Amygdala (tissue), 56 donors: ENCODE measurements at regions not wholly inside any gene's neighbourhood (a gene's known extent, or its start where the extent isn't known, plus 50 kb on each side); places are given as distances from the start of the nearest gene placed in this dataset.
"Not testable (repeated sequence)": the region's sequence is repeated elsewhere in the genome, so short reads cannot be mapped to it uniquely, and the experiment has no call there.

ENCODE experiments used
- DNase-seq, 56 donors: peaks; one replicate each; lab custom pipeline; 2025; lab: John Stamatoyannopoulos, UW

GRCh38 chr7:121504482-121504881 is 108.4 kb upstream of the FAM3C start:
- DNase-seq: peak in 3 of 56 donors; percentile 1 to 20 (median 3)

DNA sequence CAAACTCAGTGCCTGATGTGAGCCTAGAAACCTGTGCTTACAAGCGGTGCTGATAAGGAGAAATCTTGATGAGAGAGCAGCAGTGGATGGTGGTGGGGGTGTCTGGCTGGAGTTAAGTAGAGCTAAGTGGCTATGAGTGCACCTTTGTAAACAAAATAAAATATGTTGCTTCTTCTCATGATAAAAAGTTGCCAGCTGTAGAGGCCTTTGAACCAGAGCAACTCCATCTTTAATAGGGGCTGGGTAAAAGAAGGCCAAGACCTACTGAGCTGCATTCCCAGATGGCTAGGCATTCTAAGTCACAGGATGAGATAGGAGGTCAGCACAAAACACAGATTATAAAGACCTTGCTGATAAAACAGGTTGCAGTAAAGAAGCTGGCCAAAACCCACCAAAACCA is 107.6 kb upstream of the FAM3C start:
- DNase-seq: no peak

GRCh38 chr7:121503039-121503438 is 106.9 kb upstream of the FAM3C start:
- no peak for DNase-seq

GRCh38 chr7:121501566-121501965 is 105.5 kb upstream of the FAM3C start:
- DNase-seq: no peak

DNA sequence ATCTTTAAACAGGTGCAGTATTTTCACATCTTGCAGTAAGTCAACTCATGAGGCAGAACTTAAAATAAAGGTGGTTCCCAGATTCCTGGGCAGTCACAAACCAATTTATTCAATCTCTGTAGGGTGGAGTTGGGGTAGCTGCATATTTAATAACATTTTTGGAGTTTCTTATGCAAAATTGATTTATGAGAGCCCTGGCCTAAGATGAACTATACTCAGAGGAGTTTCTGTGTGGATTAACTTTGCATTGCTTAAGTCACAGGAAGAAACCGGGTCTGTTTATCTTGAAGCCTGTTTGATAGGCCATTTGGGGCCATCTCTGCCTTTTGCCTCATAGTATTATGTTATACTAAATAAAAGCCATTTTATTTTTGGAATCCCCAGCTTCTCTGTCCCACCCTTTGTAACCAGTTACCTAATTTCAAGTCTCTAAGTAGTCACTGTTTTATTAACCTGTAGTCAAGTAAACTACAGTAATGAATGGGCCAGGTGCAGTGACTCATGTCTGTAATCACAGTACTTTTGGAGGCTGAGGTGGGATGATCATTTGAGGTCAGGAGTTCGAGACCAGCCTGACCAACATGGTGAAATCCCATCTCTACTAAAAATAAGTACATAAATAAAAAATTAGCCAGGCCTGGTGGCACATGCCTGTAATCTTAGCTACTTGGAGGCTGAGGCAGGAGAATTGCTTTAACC is 104.4 kb upstream of the FAM3C start:
- no peak for DNase-seq

GRCh38 chr7:121499624-121500023 is 103.5 kb upstream of the FAM3C start:
- DNase-seq: no peak

DNA sequence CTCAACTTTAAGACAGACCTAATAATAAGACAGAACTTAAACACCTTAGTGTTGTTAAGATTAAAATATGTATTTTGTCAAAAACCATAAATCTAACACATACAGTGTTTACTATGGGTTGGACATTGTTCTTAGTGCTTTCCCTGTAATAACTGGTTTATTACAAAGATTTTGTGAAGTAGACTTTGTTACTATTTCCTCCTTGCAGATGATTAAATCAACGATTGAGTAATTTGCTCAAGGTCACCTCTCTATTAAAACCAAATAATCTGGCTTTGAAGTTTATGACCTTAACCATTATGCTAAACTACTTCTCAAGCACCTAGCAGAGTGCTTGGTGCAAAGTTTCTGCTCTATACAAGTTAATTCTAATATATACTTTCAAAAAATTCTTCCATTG is 102.7 kb upstream of the FAM3C start:
- DNase-seq: no peak

GRCh38 chr7:121497545-121497944 is 101.4 kb upstream of the FAM3C start:
- DNase-seq: not testable (repeated sequence)

DNA sequence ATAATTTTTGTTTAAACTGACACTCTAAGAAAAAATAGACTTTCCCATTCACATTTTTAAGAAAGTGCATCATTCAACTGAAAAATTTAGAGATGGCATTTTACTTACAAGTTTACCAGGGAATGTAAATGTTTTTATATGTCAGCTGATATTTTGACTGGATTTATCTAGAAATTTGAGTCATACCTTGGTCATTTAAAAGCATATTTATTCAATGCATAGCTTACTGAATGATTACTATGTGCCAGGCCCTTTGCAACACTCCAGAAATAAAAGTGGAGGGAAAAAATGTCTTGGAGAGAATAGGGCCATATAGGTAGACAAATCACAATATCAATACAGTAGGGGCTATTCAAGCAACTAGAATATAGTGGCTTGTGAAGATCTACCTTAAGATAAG is 98.4 kb upstream of the FAM3C start:
- no peak for DNase-seq

GRCh38 chr7:121493553-121493952 is 97.4 kb upstream of the FAM3C start:
- DNase-seq: no peak

GRCh38 chr7:121490309-121490708 is 94.2 kb upstream of the FAM3C start:
- DNase-seq: no peak

DNA sequence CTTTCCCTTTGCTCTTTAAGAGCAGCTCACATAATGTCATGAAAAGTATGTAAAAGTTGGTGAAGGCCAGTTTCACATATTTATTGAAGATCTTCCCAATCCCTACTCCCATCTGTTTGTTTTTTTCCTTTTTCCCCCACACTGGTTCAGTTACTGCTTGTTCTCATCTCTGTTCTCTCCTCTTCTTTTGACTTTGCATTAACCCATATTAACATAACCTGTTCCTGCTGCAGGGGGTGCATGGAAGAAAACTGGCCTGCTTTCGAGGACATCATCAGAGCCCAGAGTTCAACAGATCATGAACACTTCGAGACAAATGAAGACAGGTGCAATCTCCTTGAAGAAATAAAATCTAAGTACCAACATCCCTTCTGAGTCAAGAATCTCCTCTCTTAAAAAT is 93.3 kb upstream of the FAM3C start:
- no peak for DNase-seq

DNA sequence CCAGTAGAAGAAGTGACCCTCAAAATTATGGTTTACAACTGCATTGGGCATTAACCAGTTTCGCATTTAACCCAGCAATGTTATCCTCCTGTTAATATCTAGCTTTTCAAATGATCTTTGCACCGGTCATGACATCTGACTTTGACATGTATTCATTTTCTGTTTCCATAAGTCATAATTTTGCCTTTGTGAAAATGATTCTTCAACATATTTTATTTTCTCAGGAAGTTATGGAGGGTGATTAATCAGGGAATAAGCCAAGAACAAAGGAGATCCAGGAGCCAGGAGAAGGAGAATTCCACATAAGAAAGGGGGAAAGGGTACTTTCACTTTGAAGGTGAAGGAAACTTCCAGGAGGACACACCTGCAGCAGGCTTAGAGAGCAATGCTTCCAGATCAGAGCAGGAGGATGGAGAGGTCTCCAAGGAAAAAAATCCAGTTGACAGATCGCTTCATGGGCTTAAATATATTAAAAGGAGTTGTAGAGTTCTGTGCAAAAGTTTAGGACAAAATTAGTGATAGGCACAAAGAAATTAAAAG is 92.1 kb upstream of the FAM3C start:
- DNase-seq: no peak

GRCh38 chr7:121486590-121486989 is 90.5 kb upstream of the FAM3C start:
- no peak for DNase-seq

DNA sequence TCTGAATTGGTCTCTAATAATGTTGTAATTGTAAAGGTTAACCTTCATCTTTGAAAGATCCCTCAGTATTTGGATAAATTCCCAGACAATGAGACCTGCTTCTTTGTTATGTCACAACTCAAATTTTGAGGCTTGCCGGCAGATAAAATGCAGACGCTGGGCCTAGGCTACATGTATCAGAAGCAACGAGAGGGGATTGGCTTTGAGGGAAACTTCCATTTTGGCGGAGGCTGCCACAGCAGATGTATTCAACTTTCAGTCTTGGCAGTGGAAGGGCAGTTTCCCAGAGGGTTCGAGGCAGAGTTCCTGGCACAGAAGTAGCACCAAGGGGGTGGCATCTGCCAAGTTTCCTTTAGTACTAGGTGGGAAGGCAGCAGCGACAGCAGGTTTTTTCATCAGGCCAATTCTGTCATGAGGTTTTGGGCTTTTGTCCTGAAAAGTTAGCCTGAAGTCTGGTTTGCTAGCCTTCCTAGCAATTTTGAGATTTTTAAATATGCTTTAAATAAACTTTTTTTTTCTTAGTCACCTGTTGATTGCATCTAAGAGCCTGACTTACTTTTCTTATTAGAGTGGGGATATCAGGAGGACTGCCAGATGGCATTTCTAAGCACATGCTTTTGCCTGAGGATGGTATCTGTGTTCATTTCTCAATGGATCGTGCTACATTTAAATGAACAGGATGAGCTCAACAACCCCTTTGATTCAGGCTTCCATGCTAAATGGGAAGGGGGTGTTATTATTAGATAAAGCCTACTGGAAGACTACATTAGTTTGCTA is 89.5 kb upstream of the FAM3C start:
- DNase-seq: peak in 37 of 56 donors; percentile 2 to 63 (median 15)

- no peak for DNase-seq
Observed at GRCh38 chr7:121484089-121484763, 88.1 kb upstream of the FAM3C start.

DNA sequence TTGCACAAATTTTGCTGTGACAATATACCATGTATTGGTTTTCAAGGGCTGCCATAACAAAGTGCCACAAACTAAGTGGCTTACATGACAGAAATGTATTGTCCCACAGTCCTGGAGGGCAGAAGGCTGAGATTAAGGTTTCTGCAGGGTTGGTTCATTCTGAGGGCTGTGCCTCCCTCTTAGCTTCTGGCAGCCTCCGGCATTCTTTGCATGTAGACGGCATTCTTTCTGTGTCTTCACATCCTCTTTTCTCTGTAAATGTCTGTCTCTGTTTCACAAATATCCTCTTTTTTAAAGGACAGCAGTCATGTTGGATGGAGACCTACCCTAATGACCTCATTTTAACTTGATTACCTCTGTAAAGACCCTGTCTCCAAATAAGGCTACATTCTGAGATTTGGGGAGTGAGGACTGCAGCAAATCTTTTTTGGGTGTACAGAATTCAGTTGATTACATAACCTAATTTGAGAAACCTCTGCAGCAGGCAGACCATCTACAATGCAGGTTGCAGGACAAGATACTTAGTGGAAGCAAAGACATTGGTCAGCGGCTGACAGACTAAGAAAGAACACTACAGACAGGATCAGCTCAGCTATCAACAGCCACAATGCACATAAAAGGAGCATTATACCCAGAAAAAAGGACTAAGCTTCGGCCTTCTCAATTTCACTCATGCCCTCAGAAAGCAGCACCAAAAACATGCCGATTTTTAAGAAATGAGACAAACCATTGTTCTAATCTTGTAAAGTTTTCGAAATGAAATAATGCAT is 84.6 kb upstream of the FAM3C start:
- DNase-seq: no peak

- no peak for DNase-seq
Observed at GRCh38 chr7:121480058-121480457, 84.0 kb upstream of the FAM3C start.

GRCh38 chr7:121479466-121479865 is 83.4 kb upstream of the FAM3C start:
- no peak for DNase-seq

- no peak for DNase-seq
Observed at GRCh38 chr7:121475806-121476205, 79.7 kb upstream of the FAM3C start.

- DNase-seq: no peak
Observed at GRCh38 chr7:121474301-121474673, 78.2 kb upstream of the FAM3C start.
